Loucy (cell line): ENCODE measurements at regions not wholly inside any gene's neighbourhood (a gene's known extent, or its start where the extent isn't known, plus 50 kb on each side); places are given as distances from the start of the nearest gene placed in this dataset.

ENCODE experiments used
- H2AFZ ChIP-seq: fragments of 200-600 bp; sonication (generic); 2 replicates; pipeline ENCODE4 v1.6.0; 2016; ENCODE audit warnings: antibody characterized with exemption, mild to moderate bottlenecking, low read length, moderate library complexity
- H3F3A ChIP-seq: fragments of 200-600 bp; 2 replicates; pipeline ENCODE4 v1.6.0; 2016; ENCODE audit warnings: antibody characterized with exemption, low read depth, mild to moderate bottlenecking
- H3K27me3 ChIP-seq: fragments of 200-600 bp; sonication (generic); 2 replicates; pipeline ENCODE4 v1.6.1; 2014; ENCODE audit warnings: low read length, mild to moderate bottlenecking; ENCODE audit not compliant: insufficient read depth, poor library complexity, severe bottlenecking
- H3K36me3 ChIP-seq: fragments of 200-600 bp; sonication (generic); 2 replicates; pipeline ENCODE4 v1.6.1; 2016; ENCODE audit warnings: low read length; ENCODE audit not compliant: insufficient read depth
- H3K4me1 ChIP-seq: fragments of 200-600 bp; sonication (generic); 2 replicates; pipeline ENCODE4 v1.5.1; 2014; ENCODE audit warnings: low read length, mild to moderate bottlenecking; ENCODE audit not compliant: insufficient read depth, poor library complexity, severe bottlenecking
- H3K4me2 ChIP-seq: fragments of 200-600 bp; sonication (generic); 2 replicates; pipeline ENCODE4 v1.6.0; 2014; ENCODE audit warnings: antibody characterized with exemption, low read length, low read depth, mild to moderate bottlenecking; ENCODE audit not compliant: poor library complexity, severe bottlenecking
- H3K4me3 ChIP-seq: fragments of 200-600 bp; sonication (generic); 2 replicates; pipeline ENCODE4 v1.5.1; 2014; ENCODE audit warnings: low read length, mild to moderate bottlenecking, mixed read lengths; ENCODE audit not compliant: poor library complexity, severe bottlenecking
- H3K79me2 ChIP-seq: fragments of 200-600 bp; sonication (generic); 2 replicates; pipeline ENCODE4 v1.6.1; 2014; ENCODE audit warnings: low read length; ENCODE audit not compliant: insufficient read depth
- H3K9ac ChIP-seq: fragments of 200-600 bp; sonication (generic); 2 replicates; pipeline ENCODE4 v1.6.0; 2014; ENCODE audit warnings: mild to moderate bottlenecking, low read depth, low read length, moderate library complexity; ENCODE audit not compliant: poor library complexity, severe bottlenecking
- H3K9me2 ChIP-seq: fragments of 200-600 bp; sonication (generic); replicated peaks from 2 replicates; pipeline ENCODE4 v1.6.1; 2016; ENCODE audit warnings: low read depth, low read length, mixed read lengths
- H3K9me3 ChIP-seq: fragments of 200-600 bp; sonication (generic); 2 replicates; pipeline ENCODE4 v1.6.1; 2014; ENCODE audit warnings: mild to moderate bottlenecking, antibody characterized with exemption, low read length, low read depth; ENCODE audit not compliant: insufficient read depth
- H4K20me1 ChIP-seq: fragments of 200-600 bp; sonication (generic); 2 replicates; pipeline ENCODE4 v1.6.0; 2014; ENCODE audit warnings: antibody characterized with exemption, low read length, mild to moderate bottlenecking; ENCODE audit not compliant: insufficient read depth, poor library complexity, severe bottlenecking
- CTCF ChIP-seq: fragments of 200-600 bp; sonication (generic); conservative IDR thresholded peaks from 2 replicates; pipeline ENCODE4 v1.5.1; 2014; ENCODE audit warnings: mild to moderate bottlenecking, antibody characterized with exemption, low read length
- EZH2phosphoT487 ChIP-seq: fragments of 200-600 bp; IDR thresholded peaks from 2 replicates; pipeline ENCODE4 v1.6.1; 2018; ENCODE audit warnings: antibody characterized with exemption, mild to moderate bottlenecking, moderate library complexity, borderline replicate concordance

DNA sequence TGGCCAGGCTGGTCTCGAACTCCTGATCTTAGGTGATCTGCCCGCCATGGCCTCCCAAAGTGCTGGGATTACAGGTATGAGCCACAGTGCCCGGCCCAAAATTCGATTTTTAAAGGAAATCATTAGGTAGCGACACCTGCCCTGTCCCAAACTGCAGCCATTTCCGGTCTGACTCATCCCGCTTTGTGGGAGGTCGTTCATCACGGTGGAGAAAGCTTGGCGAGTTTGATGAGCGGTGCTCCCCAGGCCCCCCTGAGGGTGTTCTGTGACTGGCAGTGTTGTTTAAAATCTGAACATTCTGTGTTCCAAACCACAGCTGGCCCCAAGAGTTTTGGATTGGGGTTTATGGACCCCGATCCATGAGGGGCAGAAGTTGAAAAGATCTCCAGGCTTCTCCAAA lies 53.0 kb upstream of the GLI2 start:
- no peaks in the 10 kb centered on the region for H3K36me3 ChIP-seq
- H3K4me1 ChIP-seq, result no peaks in the 10 kb centered on the region
- H3K9ac ChIP-seq, result no peak overlapping the region
- H3K9me2 ChIP-seq, result no peaks in the 10 kb centered on the region
- H3K4me3 ChIP-seq, result no peak overlapping the region
- no peaks in the 10 kb centered on the region for H3K27me3 ChIP-seq
- no peaks in the 10 kb centered on the region for H3F3A ChIP-seq
- no peaks in the 10 kb centered on the region for H3K9me3 ChIP-seq
- H4K20me1 ChIP-seq, result no peaks in the 10 kb centered on the region
- H3K79me2 ChIP-seq, result no peaks in the 10 kb centered on the region
- H3K4me2 ChIP-seq, result no peak overlapping the region
- no peak for TF ChIP-seq CTCF
- no peak overlapping the region for H2AFZ ChIP-seq

GRCh38 chr2:120683081-120683480 lies 52.6 kb upstream of the GLI2 start:
- Histone ChIP-seq H3K4me1 (no peaks in the 10 kb centered on the region), H3K9me3 (no peaks in the 10 kb centered on the region), H3K4me3 (no peak overlapping the region), H4K20me1 (no peaks in the 10 kb centered on the region), H3K4me2 (no peak overlapping the region), H3K79me2 (no peaks in the 10 kb centered on the region), H3F3A (no peaks in the 10 kb centered on the region), H3K27me3 (no peaks in the 10 kb centered on the region), H3K9ac (no peak overlapping the region), H2AFZ (no peak overlapping the region), H3K36me3 (no peaks in the 10 kb centered on the region), H3K9me2 (no peaks in the 10 kb centered on the region)
- no peak for TF ChIP-seq CTCF
- TF ChIP-seq EZH2phosphoT487, result no peak

- Histone ChIP-seq H3K4me2 (no peak overlapping the region), H3K4me1 (no peaks in the 10 kb centered on the region), H3K9me2 (no peaks in the 10 kb centered on the region), H3K36me3 (no peaks in the 10 kb centered on the region), H3K79me2 (no peaks in the 10 kb centered on the region), H3F3A (no peaks in the 10 kb centered on the region), H3K9ac (no peak overlapping the region), H2AFZ (no peak overlapping the region), H3K9me3 (no peaks in the 10 kb centered on the region), H3K27me3 (no peaks in the 10 kb centered on the region), H3K4me3 (no peak overlapping the region), H4K20me1 (no peaks in the 10 kb centered on the region)
- TF ChIP-seq CTCF (no peak), EZH2phosphoT487 (no peak)
These were observed 52.0 kb upstream of the GLI2 start for GRCh38 chr2:120683701-120684100.
